NT2/D1 (cell line): ENCODE measurements at regions not wholly inside any gene's neighbourhood (a gene's known extent, or its start where the extent isn't known, plus 50 kb on each side); places are given as distances from the start of the nearest gene placed in this dataset.
"Not testable (repeated sequence)": the region's sequence is repeated elsewhere in the genome, so short reads cannot be mapped to it uniquely, and the experiment has no call there.

Source experiments
- DNase-seq: peaks from one replicate; pipeline ENCODE4 v3.0.0-alpha.2; 2011; ENCODE audit warnings: low read depth, low spot score
- H3K27me3 ChIP-seq: 2 replicates; pipeline ENCODE4 v1.6.0; 2011; ENCODE audit warnings: mild to moderate bottlenecking; ENCODE audit not compliant: insufficient read length, insufficient read depth
- H3K36me3 ChIP-seq: 2 replicates; pipeline ENCODE4 v1.6.1; 2011; ENCODE audit warnings: mild to moderate bottlenecking, low read length, mixed read lengths; ENCODE audit not compliant: insufficient read depth, insufficient read length
- H3K4me1 ChIP-seq: 2 replicates; pipeline ENCODE4 v1.5.1; 2011; ENCODE audit not compliant: insufficient read depth, insufficient read length
- H3K4me3 ChIP-seq: 2 replicates; pipeline ENCODE4 v1.5.1; 2011; ENCODE audit warnings: low read depth; ENCODE audit not compliant: insufficient read length
- H3K9ac ChIP-seq: 2 replicates; pipeline ENCODE4 v1.6.0; 2011; ENCODE audit warnings: low read depth; ENCODE audit not compliant: insufficient read length
- H3K9me3 ChIP-seq: 2 replicates; pipeline ENCODE4 v1.5.1; 2011; ENCODE audit warnings: mild to moderate bottlenecking, low read length; ENCODE audit not compliant: insufficient read depth
- SUZ12 ChIP-seq: IDR thresholded peaks from 2 replicates; pipeline ENCODE4 v1.6.1; 2011; ENCODE audit not compliant: insufficient read length, insufficient read depth; ENCODE audit errors: extremely low read depth
- YY1 ChIP-seq: IDR thresholded peaks from 2 replicates; pipeline ENCODE4 v1.6.1; 2011; ENCODE audit not compliant: insufficient read length, insufficient read depth
- ZNF274 ChIP-seq: IDR thresholded peaks from 2 replicates; pipeline ENCODE4 v1.6.1; 2011; ENCODE audit warnings: mild to moderate bottlenecking, low read depth, low read length

DNA sequence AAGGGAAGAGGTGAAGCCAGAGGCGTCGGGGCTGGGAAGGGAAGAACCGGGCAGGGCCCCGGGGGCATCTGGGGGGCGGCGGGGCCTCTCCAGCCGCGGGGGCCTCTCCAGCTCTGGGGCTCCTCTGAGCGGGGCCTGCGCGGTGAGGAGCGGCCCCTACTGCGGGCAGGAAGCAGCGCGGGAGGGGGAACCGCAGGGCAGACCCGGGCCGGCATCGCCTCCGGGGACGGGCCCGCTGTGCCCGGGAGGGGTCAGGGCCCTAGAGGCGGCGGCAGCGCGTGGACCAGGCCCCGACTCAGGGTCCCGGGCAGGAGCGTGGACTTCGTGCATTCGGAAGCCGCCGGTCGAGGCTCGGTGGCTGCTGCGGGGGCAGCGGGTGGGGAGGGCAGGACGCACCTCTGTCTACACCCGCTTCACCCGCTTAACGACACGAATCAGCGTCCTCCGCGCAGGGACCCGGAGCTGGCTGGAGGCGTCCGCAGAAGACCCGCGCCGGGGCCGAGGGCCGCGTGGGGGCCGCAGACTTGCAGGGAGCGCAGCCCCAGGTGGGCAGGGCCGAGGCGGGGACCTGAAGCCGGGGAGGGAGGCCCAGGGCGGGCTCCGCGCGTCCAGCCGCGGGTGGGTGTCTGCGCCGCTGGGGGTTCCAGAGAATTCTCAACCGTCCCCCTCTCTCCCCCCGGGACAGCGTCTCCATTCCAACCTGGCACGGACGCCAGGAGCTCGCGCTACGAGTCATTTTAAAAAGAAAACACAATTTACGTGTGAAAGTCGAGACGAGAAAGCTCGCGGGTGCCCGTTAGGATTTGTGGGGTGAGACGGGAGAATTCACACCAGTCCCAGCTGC, 345.0 kb downstream of the ADGRD1 start:
- not testable (repeated sequence) for H3K36me3 ChIP-seq, H3K4me1 ChIP-seq, H3K9me3 ChIP-seq, H3K27me3 ChIP-seq, DNase-seq, H3K4me3 ChIP-seq, H3K9ac ChIP-seq

DNA sequence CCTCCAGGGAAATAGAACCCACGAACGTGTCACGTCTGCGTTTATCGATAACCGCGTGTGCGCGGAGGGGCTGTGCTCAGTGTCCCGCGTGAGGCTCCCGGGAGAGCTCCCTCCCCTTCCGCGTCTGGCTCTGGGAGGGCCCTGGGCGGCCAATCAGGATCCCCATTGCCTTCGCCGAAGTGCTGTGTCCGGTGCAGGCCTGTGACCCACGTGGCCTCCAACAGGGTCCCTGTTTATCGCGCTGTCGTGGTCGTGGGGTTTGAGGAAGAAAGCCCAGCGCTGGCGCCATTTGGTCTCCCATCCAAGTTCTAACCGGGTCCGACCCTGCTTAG, 345.6 kb downstream of the ADGRD1 start:
- H3K9ac ChIP-seq, H3K9me3 ChIP-seq, DNase-seq, H3K36me3 ChIP-seq, H3K4me3 ChIP-seq, H3K4me1 ChIP-seq, H3K27me3 ChIP-seq: not testable (repeated sequence)

DNA sequence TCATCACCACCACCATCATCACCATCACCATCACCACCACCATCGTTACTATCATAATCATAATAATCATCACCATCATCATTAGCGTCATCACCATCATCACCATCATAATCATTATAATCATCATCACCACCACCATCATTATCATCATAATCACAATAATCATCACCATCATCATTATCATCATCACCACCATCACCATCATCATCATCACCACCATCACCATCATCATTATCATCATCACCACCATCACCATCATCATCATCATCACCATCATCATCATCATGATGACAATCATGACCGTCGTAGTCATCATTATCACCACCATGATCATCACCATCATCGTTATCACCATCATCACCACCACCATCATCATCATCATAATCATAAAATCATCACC, 349.9 kb downstream of the ADGRD1 start:
- not testable (repeated sequence) for H3K4me1 ChIP-seq, H3K36me3 ChIP-seq, H3K27me3 ChIP-seq, H3K9me3 ChIP-seq, DNase-seq, H3K4me3 ChIP-seq, H3K9ac ChIP-seq

DNA sequence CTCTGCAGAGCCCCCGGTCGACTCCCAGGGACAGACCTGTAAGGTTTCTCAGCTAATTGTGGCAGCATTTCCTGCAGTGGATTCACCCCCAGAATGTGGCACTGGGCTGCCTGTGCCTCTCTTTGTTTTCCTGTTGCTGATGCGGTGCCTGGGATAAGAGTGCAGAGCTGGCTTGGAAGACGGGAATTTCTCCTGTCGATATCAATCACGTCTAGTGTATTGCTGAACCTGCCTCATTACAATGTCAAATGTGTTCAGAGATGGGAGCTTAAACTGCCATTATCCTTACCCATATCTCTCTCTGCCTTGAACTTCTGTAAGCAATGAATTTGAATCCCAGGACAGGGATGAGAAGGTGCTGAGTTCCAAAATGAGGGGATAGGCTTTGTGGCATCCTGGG, 350.9 kb downstream of the ADGRD1 start:
- DNase-seq, H3K4me1 ChIP-seq, H3K4me3 ChIP-seq, H3K36me3 ChIP-seq, H3K27me3 ChIP-seq, H3K9ac ChIP-seq, H3K9me3 ChIP-seq: not testable (repeated sequence)

DNA sequence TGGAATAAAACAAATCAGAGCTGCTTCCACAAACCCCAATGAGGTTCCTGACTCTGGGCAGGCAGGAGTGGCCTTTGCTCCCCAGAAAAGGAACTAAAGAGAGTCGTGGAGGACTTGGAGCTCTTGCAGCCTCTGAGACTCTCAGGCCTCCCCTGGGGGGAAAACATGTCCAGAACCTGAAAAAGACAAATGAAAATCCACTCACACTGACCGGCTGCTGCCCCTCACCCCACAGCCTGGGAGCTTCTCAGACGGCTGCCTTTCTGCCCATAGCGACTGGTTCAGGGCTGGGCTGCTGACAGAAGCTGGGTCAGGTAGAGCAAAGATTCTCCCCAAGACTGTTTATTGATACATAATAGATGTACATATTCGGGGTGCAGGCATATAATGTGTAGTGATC, 356.0 kb downstream of the ADGRD1 start:
- Histone ChIP-seq H3K4me3 (no peak overlapping the region), H3K9ac (no peak overlapping the region), H3K9me3 (no peaks in the 10 kb centered on the region; the same call in 1 of the 2 replicates), H3K36me3 (no peaks in the 10 kb centered on the region), H3K27me3 (peaks cover 9% of the 10 kb centered on the region), H3K4me1 (peaks cover 16% of the 10 kb centered on the region)
- TF ChIP-seq SUZ12 (no peak), YY1 (no peak), ZNF274 (no peak)
- no peak for DNase-seq

DNA sequence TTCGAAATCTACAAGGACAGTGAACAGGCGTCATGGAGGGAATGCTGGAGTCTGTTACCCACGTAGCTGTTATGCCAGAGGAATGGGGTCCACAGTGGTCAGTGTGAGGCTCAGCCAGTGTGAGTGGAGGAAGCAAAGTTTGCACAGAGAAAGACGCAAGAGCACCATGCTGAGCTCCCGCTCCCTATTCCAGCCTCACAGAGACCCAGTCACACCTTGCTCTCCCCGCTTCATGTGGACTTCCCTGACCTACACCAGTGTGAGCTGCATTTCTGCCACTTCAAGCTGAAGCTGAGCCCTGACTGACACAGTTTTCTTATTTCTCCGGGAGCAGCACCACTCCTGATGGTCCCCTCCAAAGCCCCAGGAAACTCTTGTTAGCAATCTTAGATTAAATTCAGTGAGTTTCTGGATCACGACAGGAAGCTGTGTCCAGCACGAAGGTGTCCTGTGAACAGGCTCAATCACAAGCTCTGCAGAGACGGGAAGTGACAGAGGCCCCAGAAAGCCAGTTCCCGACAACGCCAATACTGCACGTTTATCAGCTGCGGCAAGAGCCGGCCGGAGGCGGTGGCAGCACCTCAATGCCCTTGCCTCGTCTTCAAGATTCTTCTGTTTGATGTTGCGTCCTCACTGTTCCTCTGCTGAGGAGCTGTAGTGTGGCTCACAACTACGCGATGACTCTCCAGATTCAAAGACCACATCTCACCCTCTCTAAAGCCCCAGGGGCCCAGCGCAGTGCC, 356.7 kb downstream of the ADGRD1 start:
- H3K9ac ChIP-seq, H3K9me3 ChIP-seq, H3K27me3 ChIP-seq: not testable (repeated sequence)

DNA sequence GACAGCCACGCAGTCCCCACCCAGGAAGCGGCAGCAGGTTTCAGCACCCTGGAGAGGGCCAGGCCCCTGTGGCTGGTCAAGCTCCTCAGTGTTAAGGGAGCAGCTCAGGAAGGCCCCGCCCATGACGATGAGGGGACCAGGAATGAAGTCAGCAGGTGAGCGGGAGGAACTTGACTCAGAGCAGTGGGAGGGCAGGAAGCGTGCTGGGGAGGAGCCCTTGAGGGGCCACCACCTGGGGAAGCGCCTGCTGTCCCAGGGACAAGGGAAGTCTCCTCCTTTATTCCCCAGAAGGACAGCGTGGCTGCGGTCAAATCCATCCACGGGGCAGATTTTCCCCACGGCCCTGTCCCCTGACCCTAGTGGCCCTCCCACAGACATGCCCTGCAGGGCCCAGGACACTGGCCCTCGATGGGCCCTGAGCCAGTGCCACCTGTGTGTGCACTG, 357.6 kb downstream of the ADGRD1 start:
- H3K9ac ChIP-seq, H3K27me3 ChIP-seq, DNase-seq, H3K36me3 ChIP-seq, H3K4me3 ChIP-seq, H3K9me3 ChIP-seq: not testable (repeated sequence)
- H3K4me1 ChIP-seq, result peaks cover 16% of the 10 kb centered on the region

More for the DNA sequence above, 356.7 kb downstream of the ADGRD1 start:
- not testable (repeated sequence) for H3K36me3 ChIP-seq, DNase-seq, H3K4me3 ChIP-seq
- peaks cover 16% of the 10 kb centered on the region for H3K4me1 ChIP-seq

DNA sequence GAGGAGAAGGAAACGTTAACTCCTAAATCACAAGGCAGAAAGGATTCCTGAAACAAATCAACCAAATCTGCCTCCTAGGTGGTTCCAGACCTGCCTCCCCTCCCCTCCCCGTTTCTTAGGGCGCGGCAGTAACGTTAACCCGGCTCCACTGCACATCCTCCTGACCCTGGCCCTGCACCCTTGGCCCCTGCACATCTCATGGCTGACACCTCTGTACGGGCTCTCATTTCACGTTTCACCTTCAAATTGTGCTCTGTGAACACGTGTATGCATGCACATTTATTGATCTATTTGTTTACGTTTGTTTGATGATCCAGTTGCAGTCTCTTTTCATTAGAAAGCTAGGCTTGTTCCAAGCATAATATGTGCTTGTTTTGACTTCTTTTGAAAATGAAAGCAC, 358.1 kb downstream of the ADGRD1 start:
- H3K9me3 ChIP-seq, result peaks cover 1% of the 10 kb centered on the region; the same call in 1 of the 2 replicates

DNA sequence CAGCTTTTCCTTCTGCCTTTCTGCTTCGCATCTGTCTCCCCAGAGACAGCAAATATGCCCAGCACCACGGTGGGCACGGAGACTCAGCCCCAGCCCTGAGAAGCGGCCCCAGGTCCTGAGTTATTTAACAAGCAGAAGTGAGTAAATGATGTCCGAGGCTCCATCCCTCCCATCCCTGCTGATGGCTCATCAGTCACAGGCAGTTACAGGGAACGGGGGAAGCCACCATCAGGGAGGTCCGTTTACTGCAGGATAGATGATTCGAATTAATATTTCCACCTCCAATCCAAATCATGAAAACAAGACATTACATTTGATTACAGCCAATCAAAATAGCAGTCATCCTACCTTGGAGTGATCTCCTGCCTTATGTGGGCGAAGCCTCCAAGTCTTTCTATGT, 358.7 kb downstream of the ADGRD1 start:
- H3K9ac ChIP-seq, H3K4me3 ChIP-seq, DNase-seq, H3K27me3 ChIP-seq, H3K36me3 ChIP-seq, H3K9me3 ChIP-seq: not testable (repeated sequence)
- H3K4me1 ChIP-seq, result peaks cover 16% of the 10 kb centered on the region

More for the DNA sequence above, 358.1 kb downstream of the ADGRD1 start:
- H3K4me3 ChIP-seq, result no peak overlapping the region
- H3K36me3 ChIP-seq, result no peaks in the 10 kb centered on the region
- TF ChIP-seq SUZ12 (no peak), YY1 (no peak), ZNF274 (no peak)
- H3K4me1 ChIP-seq, result peaks cover 16% of the 10 kb centered on the region
- H3K27me3 ChIP-seq, result peaks cover 9% of the 10 kb centered on the region
- no peak for DNase-seq
- no peak overlapping the region for H3K9ac ChIP-seq
